Psoas muscle (tissue), 7 donors: ENCODE measurements at regions not wholly inside any gene's neighbourhood (a gene's known extent, or its start where the extent isn't known, plus 50 kb on each side); places are given as distances from the start of the nearest gene placed in this dataset.

Source experiments
- ATAC-seq, 4 donors: fragments of 200-7000 bp; cut with Tn5 transposase; one replicate each; pipeline ENCODE4 v1.9.1; 2020; ENCODE audit warnings: moderate library complexity in 3 of 4, mild to moderate bottlenecking in 2 of 4
- DNase-seq, 2 donors: peaks; one replicate each; pipeline ENCODE4 v3.0.0-alpha.2; 2020
- H3K27ac ChIP-seq: fragments of 200-600 bp; one replicate; pipeline ENCODE4 v1.8.0; 2022
- H3K27me3 ChIP-seq, 3 donors: fragments of 200-600 bp in 1 of 3; one replicate each; pipeline versions ENCODE4 v1.6.1 to v1.8.0; 2013 to 2022; ENCODE audit warnings: low read length in 2 of 3, mild to moderate bottlenecking in 2 of 3, moderate library complexity in 1 of 3; ENCODE audit not compliant: insufficient read depth in 3 of 3
- H3K36me3 ChIP-seq, 2 donors: fragments of 200-600 bp in 1 of 2; one replicate each; pipeline versions ENCODE4 v1.6.1 to v1.8.0; 2013 to 2022; ENCODE audit warnings: low read depth in 1 of 2, mild to moderate bottlenecking in 1 of 2, moderate library complexity in 1 of 2; ENCODE audit not compliant: insufficient read depth in 1 of 2
- H3K4me1 ChIP-seq: fragments of 200-600 bp; one replicate; pipeline ENCODE4 v1.8.0; 2022
- H3K4me3 ChIP-seq: fragments of 200-600 bp; one replicate; pipeline ENCODE4 v1.8.0; 2022; ENCODE audit warnings: mild to moderate bottlenecking
- H3K9me3 ChIP-seq: fragments of 200-600 bp; one replicate; pipeline ENCODE4 v1.8.0; 2022
- WGBS, 3 donors: extraction: QIAGEN DNeasy Blood & Tissue Kit; methylation state at CpG; one replicate each; pipeline versions ENCODE4 v1.1.6 to v1.1.7; 2013; 5-methylcytosine and 5-hydroxymethylcytosine counted together
- intact Hi-C, 2 donors: fragments of 100-400 bp; cut with DNase I; formaldehyde crosslinking; loops; one replicate each; pipeline versions ENCODE4 v1.11.0 to v1.14.2; 2022
- TF ChIP-seq, protein P1 (sequence below): fragments of 200-600 bp; IDR thresholded peaks from one replicate; pipeline ENCODE4 v1.8.0; 2022; ENCODE audit warnings: antibody characterized with exemption
- donor health status: healthy with polysubstance abuse.
- donor health status: DM: no; HTN: no; CAD: no; lungs with moderate emphysema.
- donor health status: Bipolar disorder and iron deficiency.
- donor health status: healthy.
- donor health status: DM: yes; HTN: yes; CAD: no.
- donor health status: DM: no; HTN: no; CAD: no.
- donor health status: DM: yes; HTN: yes; CAD: no.

DNA sequence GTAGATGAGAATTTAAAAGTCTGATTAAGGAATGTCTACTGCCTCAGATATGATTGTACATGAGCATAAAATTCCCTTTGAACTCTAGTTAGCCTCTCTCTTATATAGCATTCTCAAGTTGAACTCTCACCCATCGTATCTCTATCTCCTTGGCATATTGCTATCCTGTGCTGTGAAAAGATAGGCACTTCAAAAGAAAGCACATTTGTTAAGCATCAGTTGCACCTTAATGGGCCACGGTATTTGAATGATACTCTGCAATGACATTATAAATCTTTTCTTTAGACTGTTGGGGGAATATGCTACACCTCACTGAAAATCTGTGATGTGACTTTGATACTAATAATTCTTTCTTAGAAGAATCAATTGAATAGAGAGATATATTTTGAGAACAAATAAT is 570.7 kb downstream of the JRKL start:
- Histone ChIP-seq H3K27ac (no peak overlapping the region), H3K9me3 (no peaks in the 10 kb centered on the region), H3K27me3 (no peaks in the 10 kb centered on the region), H3K4me3 (no peak overlapping the region), H3K4me1 (no peaks in the 10 kb centered on the region), H3K36me3 (no peaks in the 10 kb centered on the region)
- WGBS, 3 donors = 35 to 49% (median 41%) methylated on average over 2 of the region's 2 CpGs
- TF ChIP-seq, protein P1, sequence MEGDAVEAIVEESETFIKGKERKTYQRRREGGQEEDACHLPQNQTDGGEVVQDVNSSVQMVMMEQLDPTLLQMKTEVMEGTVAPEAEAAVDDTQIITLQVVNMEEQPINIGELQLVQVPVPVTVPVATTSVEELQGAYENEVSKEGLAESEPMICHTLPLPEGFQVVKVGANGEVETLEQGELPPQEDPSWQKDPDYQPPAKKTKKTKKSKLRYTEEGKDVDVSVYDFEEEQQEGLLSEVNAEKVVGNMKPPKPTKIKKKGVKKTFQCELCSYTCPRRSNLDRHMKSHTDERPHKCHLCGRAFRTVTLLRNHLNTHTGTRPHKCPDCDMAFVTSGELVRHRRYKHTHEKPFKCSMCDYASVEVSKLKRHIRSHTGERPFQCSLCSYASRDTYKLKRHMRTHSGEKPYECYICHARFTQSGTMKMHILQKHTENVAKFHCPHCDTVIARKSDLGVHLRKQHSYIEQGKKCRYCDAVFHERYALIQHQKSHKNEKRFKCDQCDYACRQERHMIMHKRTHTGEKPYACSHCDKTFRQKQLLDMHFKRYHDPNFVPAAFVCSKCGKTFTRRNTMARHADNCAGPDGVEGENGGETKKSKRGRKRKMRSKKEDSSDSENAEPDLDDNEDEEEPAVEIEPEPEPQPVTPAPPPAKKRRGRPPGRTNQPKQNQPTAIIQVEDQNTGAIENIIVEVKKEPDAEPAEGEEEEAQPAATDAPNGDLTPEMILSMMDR = no peak
- intact Hi-C loops = no loop called here
- ATAC-seq = no peak
- DNase-seq = no peak

DNA sequence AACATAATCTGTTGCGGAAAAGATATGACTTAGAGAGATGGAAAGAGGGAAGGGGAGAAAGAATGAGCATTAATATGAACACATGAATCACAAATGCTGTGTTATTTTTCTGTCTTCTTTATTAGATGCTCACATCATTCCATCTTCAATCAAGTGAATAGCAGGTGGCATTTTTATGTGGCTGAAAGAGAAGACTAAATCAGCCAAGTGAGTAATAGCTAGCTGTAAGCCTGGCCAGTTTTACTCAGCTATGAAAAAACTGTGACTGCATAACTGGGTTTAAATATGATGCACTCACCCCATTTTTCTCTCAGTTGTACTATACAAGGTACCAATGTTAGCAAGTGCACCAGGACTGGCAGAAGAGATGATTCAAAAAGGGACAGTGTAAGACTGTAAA is 571.1 kb downstream of the JRKL start:
- H3K4me3 ChIP-seq = no peak overlapping the region
- 93 to 97% (median 95%) methylated on average over 1 of the region's 1 CpG for WGBS, 3 donors

DNA sequence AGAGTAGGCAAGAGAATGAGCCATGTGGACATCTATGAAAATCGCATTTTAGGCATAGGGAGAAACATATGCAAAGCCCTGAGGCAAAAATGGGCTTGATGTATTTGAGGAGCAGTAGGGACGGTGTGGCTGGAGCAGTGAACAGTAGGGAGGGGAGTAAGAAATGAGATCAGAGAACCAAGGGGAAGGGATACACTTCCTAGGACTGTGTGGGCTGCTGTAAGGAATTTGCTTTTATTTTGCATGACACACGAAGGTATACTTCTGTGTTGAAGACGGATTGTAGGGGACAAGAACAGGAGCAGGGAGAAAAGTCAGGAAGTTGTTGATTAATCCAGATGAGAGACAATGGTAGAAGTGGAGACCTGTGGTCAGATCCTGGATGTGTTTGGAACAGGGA is 572.1 kb downstream of the JRKL start:
- H3K36me3 ChIP-seq = no peaks in the 10 kb centered on the region
- TF ChIP-seq, protein P1 = no peak
- H3K4me1 ChIP-seq = no peaks in the 10 kb centered on the region
- 70 to 75% (median 74%) methylated on average over 4 of the region's 4 CpGs for WGBS, 3 donors
- H3K9me3 ChIP-seq = no peaks in the 10 kb centered on the region
- no peaks in the 10 kb centered on the region for H3K27me3 ChIP-seq
- H3K4me3 ChIP-seq = no peak overlapping the region
- intact Hi-C loops = no loop called here
- DNase-seq (no peak), ATAC-seq (no peak)
- H3K27ac ChIP-seq = no peak overlapping the region

More for the DNA sequence above, 571.1 kb downstream of the JRKL start:
- H3K27me3 ChIP-seq = no peaks in the 10 kb centered on the region
- H3K36me3 ChIP-seq = no peaks in the 10 kb centered on the region
- DNase-seq (no peak), ATAC-seq (no peak)
- TF ChIP-seq, protein P1 = no peak
- no peaks in the 10 kb centered on the region for H3K9me3 ChIP-seq
- no peaks in the 10 kb centered on the region for H3K4me1 ChIP-seq
- intact Hi-C loops = no loop called here
- H3K27ac ChIP-seq = no peak overlapping the region

DNA sequence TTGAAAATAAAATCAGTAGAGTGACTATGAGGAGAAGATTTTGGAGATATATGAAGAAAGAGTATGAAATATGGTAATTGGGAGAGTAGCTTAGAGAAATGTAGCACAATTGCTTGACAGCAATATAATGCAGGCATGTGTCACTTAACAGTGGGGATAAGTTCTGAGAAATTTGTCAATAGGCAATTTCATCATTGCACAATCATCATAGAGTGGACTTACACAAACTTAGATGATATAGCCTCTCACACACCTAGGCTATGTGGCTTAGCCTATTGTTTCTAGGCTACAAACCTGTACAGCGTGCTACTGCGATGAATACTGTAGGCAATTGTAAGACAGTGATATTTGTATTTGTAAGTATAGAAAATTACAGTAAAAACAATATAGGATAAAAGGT is 573.6 kb downstream of the JRKL start:
- WGBS, 3 donors = 86 to 98% (median 91%) methylated on average over 2 of the region's 2 CpGs
- ATAC-seq = no peak
- Histone ChIP-seq H3K36me3 (no peaks in the 10 kb centered on the region), H3K27ac (no peak overlapping the region), H3K4me3 (no peak overlapping the region), H3K4me1 (no peaks in the 10 kb centered on the region), H3K9me3 (no peaks in the 10 kb centered on the region), H3K27me3 (no peaks in the 10 kb centered on the region)
- intact Hi-C loops = no loop called here
- TF ChIP-seq, protein P1 = no peak
- no peak for DNase-seq

DNA sequence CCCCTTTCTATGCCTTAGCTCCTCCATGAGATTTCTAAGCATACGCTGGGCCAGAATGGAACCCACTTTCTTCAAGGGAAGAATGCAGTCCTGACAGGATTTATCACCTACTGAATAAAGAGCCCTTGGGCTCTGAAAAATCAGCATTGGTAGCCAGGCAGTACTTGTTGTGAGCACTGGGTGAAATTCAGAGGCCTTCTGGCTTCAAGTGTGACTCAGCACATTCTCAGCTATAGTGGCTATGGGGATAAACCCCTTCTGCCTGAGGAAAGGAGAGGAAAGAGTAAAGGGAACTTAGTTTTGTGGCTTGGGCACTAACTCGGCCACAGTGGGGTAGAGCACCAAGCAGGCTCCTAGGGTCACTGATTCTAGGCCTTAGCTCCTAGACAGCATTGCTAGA is 574.8 kb downstream of the JRKL start:
- Histone ChIP-seq H3K27me3 (no peaks in the 10 kb centered on the region), H3K36me3 (no peaks in the 10 kb centered on the region), H3K9me3 (no peaks in the 10 kb centered on the region), H3K4me1 (no peaks in the 10 kb centered on the region), H3K27ac (no peak overlapping the region), H3K4me3 (no peak overlapping the region)
- WGBS, 3 donors = 85 to 96% (median 94%) methylated on average over 2 of the region's 2 CpGs
- ATAC-seq (no peak), DNase-seq (no peak)
- intact Hi-C loops = no loop called here
- TF ChIP-seq, protein P1 = no peak
